Calu3 (cell line): ENCODE measurements at regions not wholly inside any gene's neighbourhood (a gene's known extent, or its start where the extent isn't known, plus 50 kb on each side); places are given as distances from the start of the nearest gene placed in this dataset.

Experiments
- BruUV-seq: library from RNA; stranded (reverse); fragments of 400-500 nt; replicated peaks from 2 replicates; lab custom pipeline; 2021; lab: Mats Ljungman, UMichigan
- CTCF ChIA-PET: fragments of 300-600 bp; sonication (Branson Sonifier 250); formaldehyde crosslinking; loops from one replicate; lab custom pipeline; 2022; ENCODE audit warnings: antibody characterized with exemption; lab: Charles Lee
- DNase-seq: peaks from one replicate; pipeline ENCODE4 v3.0.0; 2022
- H3K27ac Mint-ChIP-seq: one replicate; pipeline ENCODE4 v1.8.0; 2022; ENCODE audit warnings: mixed read lengths; ENCODE audit not compliant: unreplicated experiment
- H3K27me3 Mint-ChIP-seq: one replicate; pipeline ENCODE4 v1.8.0; 2022; ENCODE audit warnings: mixed read lengths; ENCODE audit not compliant: unreplicated experiment
- H3K36me3 Mint-ChIP-seq: one replicate; pipeline ENCODE4 v1.8.0; 2022; ENCODE audit warnings: mild to moderate bottlenecking, moderate library complexity, mixed read lengths; ENCODE audit not compliant: insufficient read depth, unreplicated experiment
- H3K4me1 Mint-ChIP-seq: one replicate; pipeline ENCODE4 v1.8.0; 2022; ENCODE audit warnings: mild to moderate bottlenecking, low read depth, mixed read lengths; ENCODE audit not compliant: unreplicated experiment
- H3K4me3 Mint-ChIP-seq: one replicate; pipeline ENCODE4 v1.8.0; 2022; ENCODE audit warnings: mild to moderate bottlenecking, low read depth, moderate library complexity, mixed read lengths; ENCODE audit not compliant: unreplicated experiment
- H3K9me3 Mint-ChIP-seq: one replicate; pipeline ENCODE4 v1.8.0; 2022; ENCODE audit warnings: low read depth, mixed read lengths; ENCODE audit not compliant: unreplicated experiment
- intact Hi-C: fragments of 100-400 bp; cut with micrococcal nuclease; formaldehyde crosslinking; loops from one replicate; pipeline ENCODE4 v1.10.0; 2022; ENCODE audit not compliant: unreplicated experiment
- TF ChIP-seq, protein P1 (sequence below): fragments of 200-600 bp; IDR thresholded peaks from one replicate; pipeline ENCODE4 v1.8.0; 2022; ENCODE audit warnings: antibody characterized with exemption; ENCODE audit not compliant: unreplicated experiment

DNA sequence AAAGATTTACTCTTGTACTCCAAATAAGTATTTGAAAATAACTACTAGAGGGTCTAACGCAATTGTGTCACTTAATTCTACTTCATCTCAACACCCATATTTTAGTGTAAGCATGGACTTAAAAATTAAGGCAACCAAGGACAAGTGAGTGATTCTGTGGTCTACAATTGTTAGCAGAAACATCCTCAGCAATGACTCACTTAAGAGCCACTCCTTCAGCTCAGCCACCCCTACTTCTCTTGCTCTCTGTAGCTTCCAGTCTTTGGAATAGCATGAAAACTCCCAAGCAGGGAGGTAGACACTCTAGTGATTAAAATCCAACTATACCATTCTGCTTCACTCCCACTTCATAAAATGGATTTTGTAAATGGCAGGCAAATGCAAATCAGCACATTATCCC is 116.0 kb upstream of the LRRN1 start:
- H3K4me3 Mint-ChIP-seq, result no peak overlapping the region
- DNase-seq, result no peak
- H3K36me3 Mint-ChIP-seq, result no peaks in the 10 kb centered on the region
- no TSS peak for BruUV-seq
- H3K9me3 Mint-ChIP-seq, result no peaks in the 10 kb centered on the region
- TF ChIP-seq, protein P1, sequence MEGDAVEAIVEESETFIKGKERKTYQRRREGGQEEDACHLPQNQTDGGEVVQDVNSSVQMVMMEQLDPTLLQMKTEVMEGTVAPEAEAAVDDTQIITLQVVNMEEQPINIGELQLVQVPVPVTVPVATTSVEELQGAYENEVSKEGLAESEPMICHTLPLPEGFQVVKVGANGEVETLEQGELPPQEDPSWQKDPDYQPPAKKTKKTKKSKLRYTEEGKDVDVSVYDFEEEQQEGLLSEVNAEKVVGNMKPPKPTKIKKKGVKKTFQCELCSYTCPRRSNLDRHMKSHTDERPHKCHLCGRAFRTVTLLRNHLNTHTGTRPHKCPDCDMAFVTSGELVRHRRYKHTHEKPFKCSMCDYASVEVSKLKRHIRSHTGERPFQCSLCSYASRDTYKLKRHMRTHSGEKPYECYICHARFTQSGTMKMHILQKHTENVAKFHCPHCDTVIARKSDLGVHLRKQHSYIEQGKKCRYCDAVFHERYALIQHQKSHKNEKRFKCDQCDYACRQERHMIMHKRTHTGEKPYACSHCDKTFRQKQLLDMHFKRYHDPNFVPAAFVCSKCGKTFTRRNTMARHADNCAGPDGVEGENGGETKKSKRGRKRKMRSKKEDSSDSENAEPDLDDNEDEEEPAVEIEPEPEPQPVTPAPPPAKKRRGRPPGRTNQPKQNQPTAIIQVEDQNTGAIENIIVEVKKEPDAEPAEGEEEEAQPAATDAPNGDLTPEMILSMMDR, result no peak
- H3K27me3 Mint-ChIP-seq, result no peaks in the 10 kb centered on the region
- intact Hi-C loops, result no loop called here
- no peaks in the 10 kb centered on the region for H3K4me1 Mint-ChIP-seq
- H3K27ac Mint-ChIP-seq, result no peak overlapping the region
- CTCF ChIA-PET, result interaction anchor here (0.5 kb wide), 1 partner anchor 491 kb away, joined by 3 read pairs; no protein-coding TSS in a partner anchor

DNA sequence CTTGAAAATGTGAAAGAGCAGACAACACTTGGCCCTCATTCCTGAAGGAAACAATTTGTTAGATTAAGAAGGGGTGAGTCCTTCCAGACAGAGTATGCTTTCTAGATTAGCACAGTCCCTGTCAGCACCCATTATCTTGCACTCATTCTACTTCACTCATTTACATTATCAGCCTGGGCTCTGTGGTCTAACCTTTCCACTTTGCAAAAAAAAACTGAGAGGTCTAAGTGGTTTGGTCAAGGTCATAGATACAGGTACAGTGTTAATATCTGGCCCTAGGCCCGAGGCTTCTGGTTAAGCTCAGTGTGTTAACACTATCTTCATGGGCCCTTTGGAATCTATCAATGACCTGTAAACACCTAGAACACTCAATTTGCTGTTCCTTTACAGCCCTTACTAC is 123.4 kb upstream of the LRRN1 start:
- CTCF ChIA-PET, result no interaction called here
- intact Hi-C loops, result no loop called here
- Mint-ChIP-seq H3K27ac (no peak overlapping the region), H3K27me3 (no peaks in the 10 kb centered on the region), H3K4me3 (no peak overlapping the region), H3K4me1 (no peaks in the 10 kb centered on the region), H3K36me3 (no peaks in the 10 kb centered on the region), H3K9me3 (no peaks in the 10 kb centered on the region)
- TF ChIP-seq, protein P1, result no peak
- no TSS peak for BruUV-seq
- DNase-seq, result no peak

DNA sequence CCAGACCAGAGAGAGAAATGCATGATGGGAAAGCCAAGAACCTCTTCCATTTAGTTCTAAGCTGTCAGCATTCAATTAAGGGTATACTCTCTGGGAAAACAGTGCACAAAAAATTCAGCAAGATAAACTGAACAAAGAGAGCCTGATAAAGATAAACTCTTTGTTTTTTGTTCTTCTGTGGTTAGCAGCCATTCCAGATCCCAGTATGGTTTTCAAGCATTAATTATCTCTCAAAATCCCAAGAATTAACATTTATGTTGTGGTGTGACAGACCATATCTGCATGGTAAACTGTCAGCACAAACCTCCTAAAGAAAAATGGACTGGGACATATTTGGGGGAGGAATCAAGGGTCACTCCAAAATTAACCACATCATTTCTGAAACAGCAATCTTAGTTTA is 124.0 kb upstream of the LRRN1 start:
- TF ChIP-seq, protein P1, result no peak
- Mint-ChIP-seq H3K27me3 (no peaks in the 10 kb centered on the region), H3K9me3 (no peaks in the 10 kb centered on the region), H3K4me3 (no peak overlapping the region), H3K36me3 (no peaks in the 10 kb centered on the region), H3K27ac (no peak overlapping the region), H3K4me1 (no peaks in the 10 kb centered on the region)
- CTCF ChIA-PET, result no interaction called here
- no peak for DNase-seq
- intact Hi-C loops, result no loop called here
- no TSS peak for BruUV-seq

DNA sequence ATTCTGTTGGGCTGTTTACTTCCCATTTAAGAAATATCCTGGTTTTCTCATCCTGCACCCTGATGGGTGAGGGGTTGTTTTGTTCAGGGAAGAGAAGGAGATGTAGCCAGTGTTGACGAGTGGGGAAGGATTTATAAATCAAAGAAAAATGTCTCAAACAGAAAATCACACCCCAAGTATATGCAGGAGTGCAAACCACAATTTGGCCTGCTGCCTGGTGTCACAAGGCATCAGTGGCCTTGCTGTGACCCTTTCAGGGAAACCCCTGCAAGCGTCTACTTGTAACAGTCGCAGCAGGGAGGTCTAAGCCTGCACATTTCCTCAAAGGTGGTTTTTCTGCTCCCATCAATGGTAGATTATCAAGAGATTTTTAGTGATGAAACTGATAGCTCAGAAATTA is 132.6 kb upstream of the LRRN1 start:
- TF ChIP-seq, protein P1, result no peak
- peak; percentile 65 for DNase-seq
- intact Hi-C loops, result loop anchor here (2.0 to 5.0 kb wide), 3 partner anchors 20 to 54 kb away; no protein-coding TSS in a partner anchor
- BruUV-seq, result no TSS peak
- no peaks in the 10 kb centered on the region for H3K27me3 Mint-ChIP-seq
- H3K36me3 Mint-ChIP-seq, result peaks cover 7% of the 10 kb centered on the region
- peaks cover 41% of the 10 kb centered on the region for H3K4me1 Mint-ChIP-seq
- H3K9me3 Mint-ChIP-seq, result peaks cover 5% of the 10 kb centered on the region
- peak overlapping the region; percentile 42 for H3K4me3 Mint-ChIP-seq
- CTCF ChIA-PET, result interaction anchor here (1.2 to 2.2 kb wide), 2 partner anchors 34 to 41 kb away, joined by 3 to 5 read pairs; no protein-coding TSS in a partner anchor
- peak overlapping the region; percentile 83 for H3K27ac Mint-ChIP-seq
